Activated CD8-positive, alpha-beta memory T cell treated with anti-CD3 and anti-CD28 coated beads for 36 hours (primary cell): ENCODE measurements at regions not wholly inside any gene's neighbourhood (a gene's known extent, or its start where the extent isn't known, plus 50 kb on each side); places are given as distances from the start of the nearest gene placed in this dataset.
"Not testable (repeated sequence)": the region's sequence is repeated elsewhere in the genome, so short reads cannot be mapped to it uniquely, and the experiment has no call there.

Source experiments
- CTCF ChIA-PET: fragments of 350-600 bp; sonication (Branson Sonifier 250); formaldehyde crosslinking; loops from one replicate; lab custom pipeline; 2021; ENCODE audit warnings: antibody characterized with exemption; lab: Charles Lee
- POLR2A ChIA-PET: fragments of 350-600 bp; sonication (Branson Sonifier 250); formaldehyde crosslinking; loops from one replicate; lab custom pipeline; 2021; ENCODE audit warnings: antibody characterized with exemption; lab: Charles Lee

DNA sequence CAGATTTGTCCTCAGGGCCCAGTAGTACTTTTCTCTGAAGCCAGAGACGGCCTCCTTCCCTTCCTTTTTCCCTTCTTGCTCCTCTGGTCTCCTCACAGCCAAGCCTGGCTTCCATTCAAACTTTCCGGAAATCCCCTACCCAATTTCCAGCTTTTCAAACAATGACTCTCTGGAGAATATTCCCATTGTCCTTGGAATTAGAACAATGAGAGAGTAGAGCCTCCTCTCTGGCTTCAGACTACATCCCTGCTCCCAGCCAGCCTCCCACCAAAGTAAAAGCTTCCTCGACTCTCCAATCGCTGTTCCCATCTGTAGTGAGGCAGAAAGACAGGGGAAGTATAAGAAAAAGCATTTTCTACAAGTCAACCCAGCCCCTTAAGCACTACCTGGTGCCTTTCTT, 77.7 kb upstream of the SOX13 start:
- ChIA-PET POLR2A (no interaction called here), CTCF (no interaction called here)

- ChIA-PET CTCF (no interaction called here), POLR2A (no interaction called here)
Observed at GRCh38 chr1:203996126-203996525, 76.8 kb upstream of the SOX13 start.

GRCh38 chr1:203998571-203998970, 74.3 kb upstream of the SOX13 start:
- POLR2A ChIA-PET, CTCF ChIA-PET: not testable (repeated sequence)

DNA sequence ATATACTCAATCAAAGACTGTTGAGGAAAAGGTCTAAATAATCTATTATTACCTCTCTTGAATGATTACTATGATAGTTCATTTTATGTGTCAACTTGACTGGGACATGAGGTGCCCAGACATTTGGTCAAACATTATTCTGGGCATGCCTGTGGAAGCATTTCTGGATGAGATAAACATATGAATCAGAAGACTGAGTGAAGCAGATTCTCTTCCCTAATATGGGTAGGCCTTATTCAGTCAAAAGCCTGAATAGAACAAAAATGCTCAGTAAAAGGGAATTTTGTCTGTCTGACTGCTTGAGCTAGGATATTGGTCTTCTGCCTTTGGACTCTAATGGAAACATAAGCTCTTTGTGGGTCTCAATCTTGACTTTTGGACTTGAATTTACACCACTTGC, 73.3 kb upstream of the SOX13 start:
- POLR2A ChIA-PET, result no interaction called here
- CTCF ChIA-PET, result no interaction called here

DNA sequence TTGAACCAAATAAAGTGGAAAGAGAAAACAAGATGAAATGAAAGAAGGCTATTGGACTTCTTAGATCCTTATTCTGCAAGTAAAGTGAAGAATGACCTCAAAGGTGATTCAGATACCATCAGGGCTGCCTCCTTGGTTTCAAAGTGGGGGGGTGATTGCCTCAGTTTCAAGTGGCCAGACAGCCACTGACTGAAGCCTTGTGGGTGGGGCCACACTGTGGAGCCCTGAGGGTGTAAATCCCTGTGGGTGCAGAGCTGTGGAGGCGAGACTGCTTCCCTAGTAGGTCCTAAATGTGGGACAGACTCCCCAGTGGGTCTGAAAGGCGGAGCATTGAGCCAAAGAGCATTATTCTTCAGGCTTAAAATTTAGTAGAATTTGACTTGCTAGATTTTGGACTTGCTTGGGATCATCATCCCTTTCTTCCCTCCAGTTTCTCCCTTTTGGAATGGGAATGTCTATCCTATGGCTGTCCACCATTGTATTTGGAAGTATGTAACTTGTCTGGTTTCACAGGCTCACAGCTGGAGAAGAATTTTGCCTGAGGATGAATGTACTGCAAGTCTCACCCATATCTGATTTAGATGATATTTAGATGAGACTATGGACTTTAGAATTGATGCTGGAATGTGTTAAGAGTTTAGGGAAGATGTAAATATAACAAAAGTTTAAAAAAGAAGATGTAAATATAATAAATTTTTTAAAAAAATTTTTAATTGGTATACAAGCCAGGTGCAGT, 71.6 kb upstream of the SOX13 start:
- ChIA-PET CTCF (interaction anchor here (0.6 kb wide), 1 partner anchor 186 kb away, joined by 3 read pairs; no protein-coding TSS in a partner anchor), POLR2A (no interaction called here)

- ChIA-PET POLR2A (no interaction called here), CTCF (no interaction called here)
Observed at GRCh38 chr1:204002614-204003013, 70.3 kb upstream of the SOX13 start.

- ChIA-PET POLR2A (no interaction called here), CTCF (no interaction called here)
Observed at GRCh38 chr1:204003536-204003935, 69.4 kb upstream of the SOX13 start.

DNA sequence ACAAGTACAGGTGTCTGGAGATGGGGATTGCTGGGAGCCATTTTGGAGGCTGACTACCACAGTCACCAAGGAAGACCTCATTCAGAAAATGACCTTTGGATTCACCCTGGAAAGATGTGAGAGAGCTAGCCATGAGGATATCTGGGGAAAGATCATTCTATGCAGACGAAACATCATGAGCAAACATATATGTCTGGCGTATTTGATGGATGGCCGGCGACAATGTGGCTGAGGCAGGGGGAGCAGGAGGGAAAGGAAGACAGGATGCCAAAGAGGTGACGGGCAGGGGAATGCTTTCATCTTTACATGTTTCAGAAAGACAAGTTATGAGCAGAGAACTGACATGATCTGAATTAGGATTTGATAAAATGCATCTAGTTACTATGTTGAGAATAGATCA, 61.5 kb upstream of the SOX13 start:
- ChIA-PET POLR2A (no interaction called here), CTCF (no interaction called here)

- ChIA-PET POLR2A (no interaction called here), CTCF (no interaction called here)
Observed at GRCh38 chr1:204013052-204013451, 59.9 kb upstream of the SOX13 start.

GRCh38 chr1:204014336-204014735, 58.6 kb upstream of the SOX13 start:
- POLR2A ChIA-PET, result no interaction called here
- CTCF ChIA-PET, result interaction anchor here (1.0 kb wide), 1 partner anchor 23 kb away, joined by 3 read pairs; no protein-coding TSS in a partner anchor

GRCh38 chr1:204014961-204015360, 58.0 kb upstream of the SOX13 start:
- CTCF ChIA-PET, POLR2A ChIA-PET: not testable (repeated sequence)

DNA sequence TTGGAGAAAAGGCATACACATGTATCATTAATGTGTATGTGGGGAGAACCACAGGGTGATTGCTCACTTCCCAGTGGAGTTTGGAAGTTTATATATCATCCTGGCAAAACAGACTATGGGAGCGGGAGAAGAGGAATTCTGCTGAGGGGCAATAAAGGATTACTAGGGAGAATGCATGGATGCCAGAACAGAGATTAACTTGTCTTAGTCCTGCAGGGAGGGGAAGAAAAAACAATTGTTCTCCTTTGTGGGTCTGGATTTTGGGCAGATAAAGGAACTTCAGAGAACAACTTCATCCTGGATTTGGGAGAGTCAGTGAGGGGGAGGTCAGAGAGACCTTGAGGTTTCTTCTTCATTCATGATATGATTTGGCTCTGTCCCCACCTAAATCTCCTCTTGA, 55.9 kb upstream of the SOX13 start:
- ChIA-PET POLR2A (no interaction called here), CTCF (no interaction called here)

DNA sequence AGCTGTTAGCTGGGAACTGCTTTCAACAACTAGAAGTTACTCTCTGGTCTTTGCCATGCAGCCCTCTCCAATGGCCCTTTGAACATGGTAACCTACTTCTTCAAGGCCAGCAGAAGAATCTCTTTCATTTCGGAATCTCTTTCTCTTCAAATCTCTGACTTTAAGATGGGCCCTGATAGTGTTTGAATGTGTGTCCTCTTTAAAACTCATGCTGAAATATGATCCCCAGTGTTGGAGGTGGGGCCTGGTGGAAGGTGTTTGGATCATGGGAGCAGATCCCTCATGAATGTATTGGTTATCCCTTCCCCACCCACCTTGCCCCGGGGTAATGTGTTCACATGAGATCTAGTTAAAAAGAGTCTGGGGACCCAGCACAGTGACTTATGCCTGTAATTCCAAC, 54.5 kb upstream of the SOX13 start:
- CTCF ChIA-PET, result no interaction called here
- POLR2A ChIA-PET, result no interaction called here
